ENCODE measurements at regions not wholly inside any gene's neighbourhood (a gene's known extent, or its start where the extent isn't known, plus 50 kb on each side); places are given as distances from the start of the nearest gene placed in this dataset.

DNA sequence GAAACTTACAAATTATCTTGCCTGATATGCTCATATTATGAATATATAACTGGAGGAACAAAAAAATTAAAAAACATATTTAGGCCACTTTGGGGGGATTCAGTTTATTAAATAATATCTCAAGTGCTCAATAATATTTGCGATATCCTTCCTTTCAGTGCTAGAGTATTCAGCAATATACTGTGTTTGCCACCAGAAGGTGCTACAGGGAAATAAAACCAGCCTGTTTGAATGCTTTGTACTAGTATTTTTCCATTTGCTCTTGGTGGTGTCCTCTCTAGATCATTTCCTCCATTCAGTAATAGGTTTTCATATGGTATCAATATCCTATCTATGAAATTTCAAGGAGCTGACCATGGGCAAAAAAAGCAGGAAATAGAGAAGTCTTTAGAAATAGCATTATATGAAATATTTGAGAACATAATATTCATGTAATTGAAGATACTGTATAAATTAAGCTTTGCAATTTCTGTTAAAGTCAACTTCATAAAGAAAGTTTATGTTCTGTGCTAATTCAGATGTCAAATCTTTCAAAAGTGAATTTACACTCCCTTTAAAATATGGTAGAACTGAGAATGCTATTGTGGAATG is 106.2 kb upstream of the NAV3 start:
- DNase-seq (ENCODE audit: low read depth in 2 of 3, low spot score in 2 of 3) = no peak

DNA sequence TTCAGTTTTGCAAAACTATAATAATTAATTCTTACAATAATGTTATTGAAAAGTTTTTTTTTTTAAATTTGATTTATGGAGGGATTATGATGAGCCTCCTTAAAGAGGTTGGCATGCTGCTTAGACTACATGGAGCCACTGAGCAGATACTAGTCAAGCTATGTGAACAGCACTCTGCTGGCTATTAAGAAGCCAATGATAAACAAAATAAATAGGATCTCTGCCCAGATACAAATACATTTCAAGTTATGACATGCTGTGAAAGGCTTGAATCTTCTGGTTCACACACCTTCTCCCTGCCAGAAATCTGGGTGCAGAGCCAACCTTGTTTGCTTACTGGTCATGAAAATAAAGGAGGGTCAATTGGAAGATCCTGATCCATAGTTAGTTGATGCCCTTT is 107.4 kb upstream of the NAV3 start:
- no peak for DNase-seq (ENCODE audit: low read depth in 2 of 3, low spot score in 2 of 3)

GRCh38 chr12:77722536-77722935 is 108.2 kb upstream of the NAV3 start:
- DNase-seq (ENCODE audit: low read depth in 2 of 3, low spot score in 2 of 3) = no peak

GRCh38 chr12:77720258-77720657 is 110.4 kb upstream of the NAV3 start:
- no peak for DNase-seq (ENCODE audit: low read depth in 2 of 3, low spot score in 2 of 3)

DNA sequence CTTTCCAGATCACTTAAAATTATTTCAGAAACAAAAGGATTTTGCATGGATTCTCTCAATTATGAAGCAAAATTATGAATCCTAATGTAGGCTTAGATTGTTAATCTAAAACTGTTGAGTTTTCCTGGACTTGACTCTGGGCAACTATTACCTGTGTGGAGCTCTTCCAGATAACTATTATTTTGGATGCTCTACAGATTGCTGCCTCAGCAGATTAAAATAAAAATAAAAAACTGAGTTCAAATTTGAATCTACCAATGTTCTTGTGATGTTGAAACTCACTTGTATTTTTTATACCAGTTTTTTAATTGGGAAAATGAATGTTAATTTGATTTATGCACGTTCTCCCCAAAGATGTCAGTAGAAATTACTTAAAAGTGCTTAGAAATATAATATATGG is 120.5 kb upstream of the NAV3 start:
- DNase-seq (ENCODE audit: low read depth in 2 of 3, low spot score in 2 of 3) = no peak

DNA sequence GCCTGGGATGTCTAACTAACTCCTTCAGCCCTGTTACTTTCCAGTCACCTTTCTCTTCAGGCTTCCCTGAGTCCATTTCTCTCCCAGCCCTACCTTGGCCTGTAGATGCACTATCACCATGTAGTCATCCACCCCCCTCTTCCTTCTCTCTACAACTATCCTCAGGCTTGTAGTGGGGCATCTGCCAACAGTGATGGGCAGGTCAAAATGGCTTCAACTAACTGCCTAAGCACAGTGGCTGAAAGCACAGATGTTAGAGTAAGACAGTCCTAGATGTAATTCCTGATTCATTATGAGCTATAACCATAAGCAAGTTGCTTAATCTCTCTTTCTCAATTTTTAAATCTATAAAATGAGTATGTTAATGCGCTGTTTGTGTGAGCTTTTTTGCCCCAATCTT is 133.6 kb upstream of the NAV3 start:
- no peak for DNase-seq (ENCODE audit: low read depth in 2 of 3, low spot score in 2 of 3)

DNA sequence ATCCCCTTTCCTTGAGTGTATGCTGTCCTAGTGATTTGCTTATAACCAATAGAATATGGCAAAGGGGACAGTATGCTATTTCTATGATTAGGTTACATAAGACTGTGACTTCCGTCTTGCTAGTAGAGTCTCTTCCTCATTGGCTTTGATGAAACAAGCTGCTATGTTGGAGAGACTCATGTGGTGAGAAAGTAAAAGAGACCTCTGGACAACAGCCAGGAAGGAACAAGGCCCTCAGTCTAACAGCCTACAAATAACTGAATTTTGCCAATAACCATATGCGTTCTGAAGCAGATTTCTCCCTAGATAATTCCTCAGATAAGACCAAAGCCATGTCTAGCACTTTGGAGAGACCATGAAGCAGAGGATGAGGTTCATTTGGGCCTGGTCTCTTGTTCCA is 134.5 kb upstream of the NAV3 start:
- no peak for DNase-seq (ENCODE audit: low read depth in 2 of 3, low spot score in 2 of 3)

- DNase-seq (ENCODE audit: low read depth in 2 of 3, low spot score in 2 of 3) = no peak
These were observed 141.1 kb upstream of the NAV3 start for GRCh38 chr12:77689510-77690086.

DNA sequence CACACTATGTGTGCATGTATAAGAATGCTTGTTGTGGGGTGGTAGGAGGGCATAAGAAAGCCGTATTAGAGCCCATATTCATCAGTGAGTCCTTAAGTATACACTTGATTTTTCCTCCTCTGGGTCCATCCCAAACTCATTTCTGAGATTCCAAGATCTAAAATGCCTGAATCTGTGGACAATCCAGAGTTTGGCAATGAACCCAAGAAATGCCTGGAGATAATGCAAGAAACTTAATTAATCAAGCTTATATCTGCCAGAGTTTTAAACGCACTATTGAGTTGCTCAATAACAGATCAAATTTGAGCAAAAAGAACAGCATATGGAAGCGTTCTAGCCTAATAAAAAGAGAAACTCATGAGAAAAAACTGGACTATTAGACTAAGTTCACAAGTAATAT is 143.4 kb upstream of the NAV3 start:
- DNase-seq (ENCODE audit: low read depth in 2 of 3, low spot score in 2 of 3) = no peak

DNA sequence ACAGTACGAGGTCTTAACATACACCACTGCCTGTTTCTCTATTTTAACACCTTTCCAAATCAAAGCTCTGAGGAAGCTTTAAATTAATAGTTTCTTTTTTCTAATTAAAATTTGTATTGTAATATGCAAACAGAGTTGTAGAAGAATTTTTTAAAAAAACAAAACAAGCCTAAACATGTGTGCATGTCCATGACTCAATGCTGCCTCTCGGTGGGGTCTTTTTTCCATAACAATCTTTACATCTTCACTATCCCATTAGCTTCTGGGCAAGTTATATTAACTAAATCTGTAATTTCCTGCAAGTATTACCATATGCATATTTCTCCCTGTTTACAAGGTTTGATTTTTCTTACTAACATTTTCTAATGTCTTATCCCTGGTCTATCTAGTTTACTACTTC is 143.9 kb upstream of the NAV3 start:
- no peak for DNase-seq (ENCODE audit: low read depth in 2 of 3, low spot score in 2 of 3)

DNA sequence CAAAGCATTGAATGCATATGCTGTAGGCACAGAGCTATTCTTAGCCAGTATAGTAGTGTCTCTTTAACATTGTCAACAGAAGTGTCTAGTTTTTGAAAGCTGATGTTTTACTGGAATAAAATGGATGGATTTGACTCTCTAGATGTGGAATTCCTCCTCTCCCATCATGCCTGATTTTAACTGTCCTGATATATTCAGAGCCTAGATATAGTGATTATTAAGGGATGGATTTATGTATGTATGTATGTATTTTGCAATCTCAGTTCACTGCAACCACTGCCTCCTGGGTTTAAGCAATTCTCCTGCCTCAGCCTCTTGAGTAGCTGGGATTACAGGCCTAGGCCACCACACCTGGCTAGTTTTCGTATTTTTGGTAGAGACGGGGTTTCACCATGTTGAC is 144.8 kb upstream of the NAV3 start:
- no peak for DNase-seq (ENCODE audit: low read depth in 2 of 3, low spot score in 2 of 3)

- DNase-seq (ENCODE audit: low read depth in 2 of 3, low spot score in 2 of 3) = no peak
These were observed 145.6 kb upstream of the NAV3 start for GRCh38 chr12:77685112-77685511.

DNA sequence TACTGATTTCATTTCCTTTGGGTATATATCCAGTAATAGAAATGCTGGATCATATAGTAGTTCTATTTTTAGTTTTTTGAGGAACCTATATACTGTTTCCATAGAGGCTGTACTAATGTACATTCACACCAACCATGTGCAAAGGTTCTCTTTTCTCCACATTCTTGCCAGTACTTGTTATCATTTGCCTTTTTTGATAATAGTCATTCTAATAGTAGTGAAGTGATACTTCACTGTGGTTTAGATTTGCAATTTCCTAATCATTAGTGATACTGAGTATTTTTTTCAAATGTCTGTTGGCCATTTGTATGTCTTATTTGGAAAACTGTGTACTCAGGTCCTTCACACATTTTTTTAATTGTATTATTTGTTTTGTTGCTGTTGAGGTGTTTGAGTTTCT is 148.2 kb upstream of the NAV3 start:
- DNase-seq (ENCODE audit: low read depth in 2 of 3, low spot score in 2 of 3) = no peak

DNA sequence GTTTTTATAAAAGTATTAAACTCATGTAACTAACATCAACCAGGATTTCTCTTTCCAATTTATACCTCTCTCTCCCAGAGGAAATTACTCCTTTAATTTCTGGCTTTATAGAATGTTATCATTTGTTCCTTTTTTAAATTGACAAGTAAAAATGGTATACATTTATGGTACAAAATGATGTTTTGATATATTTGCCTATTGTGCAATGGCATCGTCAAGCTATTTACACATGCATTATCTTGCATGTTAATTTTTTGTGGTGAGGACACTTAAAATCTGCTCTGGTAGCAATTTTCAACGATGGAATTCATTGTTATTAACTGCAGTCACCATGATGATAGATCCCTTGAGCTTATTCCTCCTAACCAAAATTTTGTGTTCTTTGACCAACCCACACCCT is 149.0 kb upstream of the NAV3 start:
- DNase-seq (ENCODE audit: low read depth in 2 of 3, low spot score in 2 of 3) = no peak

DNA sequence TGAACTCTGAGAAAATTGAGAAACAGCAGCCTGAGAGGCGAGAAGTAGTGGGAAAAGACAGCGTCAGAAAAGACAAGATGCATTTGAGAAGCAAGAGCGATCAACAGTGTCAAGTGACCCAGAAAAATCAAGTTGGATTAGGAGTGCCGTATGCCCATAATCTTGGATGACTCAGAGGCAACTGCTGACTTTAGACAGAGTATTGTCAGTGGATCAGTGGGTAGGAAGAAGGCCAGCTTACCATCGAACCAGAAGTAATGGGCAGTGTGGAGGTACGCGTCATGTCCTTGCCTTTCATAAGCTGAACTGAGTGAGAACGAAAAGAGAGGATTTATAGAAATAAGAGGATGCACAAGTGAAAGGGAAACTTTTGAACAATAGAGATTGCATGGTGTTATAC is 151.0 kb upstream of the NAV3 start:
- no peak for DNase-seq (ENCODE audit: low read depth in 2 of 3, low spot score in 2 of 3)

DNA sequence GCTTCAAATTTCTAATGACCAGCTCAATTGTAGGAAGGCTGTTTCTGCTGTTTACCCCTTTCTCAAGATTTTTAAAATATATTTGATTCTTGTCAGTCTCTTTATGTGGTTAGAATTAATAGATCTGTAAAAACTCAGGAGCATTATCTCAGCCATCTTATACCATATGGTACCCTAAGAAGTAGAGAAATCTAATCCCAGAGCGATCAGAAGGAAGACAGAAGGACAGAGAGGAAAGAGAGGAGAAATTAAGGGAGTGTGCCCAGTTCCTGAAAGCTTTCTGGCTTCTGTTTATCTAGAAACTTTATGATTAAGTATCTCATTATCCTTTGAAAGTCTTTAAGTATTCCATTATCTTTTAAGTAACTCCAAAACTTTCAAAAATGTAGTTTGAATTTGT is 152.1 kb upstream of the NAV3 start:
- no peak for DNase-seq (ENCODE audit: low read depth in 2 of 3, low spot score in 2 of 3)

DNA sequence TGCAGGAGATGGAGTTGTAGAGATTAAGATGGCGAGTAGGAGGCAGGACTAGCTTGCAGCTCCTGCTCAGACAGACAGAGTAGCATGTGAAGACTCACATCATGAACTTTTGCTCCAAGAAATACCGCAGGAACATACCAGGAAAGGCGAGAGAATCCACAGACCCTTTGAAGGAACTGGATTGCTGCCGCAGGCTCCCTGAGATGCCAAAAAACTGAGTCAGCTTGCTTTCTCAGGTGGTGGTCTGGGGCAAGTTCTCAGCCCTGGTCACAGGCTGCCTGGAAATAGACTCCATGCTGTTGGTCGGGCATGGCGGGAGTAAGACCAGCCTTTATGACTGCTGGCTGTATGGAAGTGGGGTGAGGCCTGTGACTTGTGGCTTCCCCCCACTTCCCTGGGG is 163.6 kb upstream of the NAV3 start:
- DNase-seq (ENCODE audit: low read depth in 2 of 3, low spot score in 2 of 3) = no peak

- no peak for DNase-seq (ENCODE audit: low read depth in 2 of 3, low spot score in 2 of 3)
These were observed 182.0 kb upstream of the NAV3 start for GRCh38 chr12:77648716-77649115.

GRCh38 chr12:77645966-77646598 is 184.6 kb upstream of the NAV3 start:
- no peak for DNase-seq (ENCODE audit: low read depth in 2 of 3, low spot score in 2 of 3)

GRCh38 chr12:77644915-77645605 is 185.6 kb upstream of the NAV3 start:
- no peak for DNase-seq (ENCODE audit: low read depth in 2 of 3, low spot score in 2 of 3)

- DNase-seq (ENCODE audit: low read depth in 2 of 3, low spot score in 2 of 3) = no peak
These were observed 188.4 kb upstream of the NAV3 start for GRCh38 chr12:77642246-77642645.

DNA sequence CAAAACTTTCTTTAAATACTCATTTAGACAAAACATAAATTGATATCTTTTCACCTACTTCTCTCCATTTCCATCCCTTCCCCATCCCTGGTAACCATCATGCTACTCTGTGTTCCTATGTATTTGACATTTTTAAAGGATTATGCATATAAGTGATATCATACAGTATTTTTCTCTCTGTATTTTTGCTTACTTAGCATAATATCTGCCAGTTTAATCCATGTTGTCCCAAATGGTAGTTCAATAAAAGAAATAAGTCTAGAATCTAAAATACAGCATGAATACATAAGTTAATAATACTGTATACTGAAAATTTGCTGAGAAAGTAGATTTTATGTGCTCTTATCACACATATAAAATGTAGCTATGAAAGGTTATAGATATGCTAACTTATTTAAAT is 190.3 kb upstream of the NAV3 start:
- DNase-seq (ENCODE audit: low read depth in 2 of 3, low spot score in 2 of 3) = no peak
